ENCODE measurements at regions not wholly inside any gene's neighbourhood (a gene's known extent, or its start where the extent isn't known, plus 50 kb on each side); places are given as distances from the start of the nearest gene placed in this dataset.

GRCh38 chr1:170271430-170272161, 125.8 kb downstream of the NTMT2 start:
- no peak for DNase-seq

GRCh38 chr1:170273291-170274130, 127.8 kb downstream of the NTMT2 start:
- DNase-seq: peak; percentile 65

GRCh38 chr1:170274131-170274501, 128.4 kb downstream of the NTMT2 start:
- DNase-seq: no peak

- DNase-seq: no peak
These were observed 132.2 kb downstream of the NTMT2 start for GRCh38 chr1:170277985-170278384.

GRCh38 chr1:170284016-170284415, 138.3 kb downstream of the NTMT2 start:
- no peak for DNase-seq

- DNase-seq: peak; percentile 64
These were observed 138.8 kb downstream of the NTMT2 start for GRCh38 chr1:170284512-170284911.

- peak; percentile 58 for DNase-seq
These were observed 139.2 kb downstream of the NTMT2 start for GRCh38 chr1:170284951-170285350.

GRCh38 chr1:170288155-170288554, 142.4 kb downstream of the NTMT2 start:
- DNase-seq: no peak

- no peak for DNase-seq
These were observed 144.5 kb downstream of the NTMT2 start for GRCh38 chr1:170290276-170290675.

- peak; percentile 46 for DNase-seq
These were observed 145.2 kb downstream of the NTMT2 start for GRCh38 chr1:170290991-170291390.

GRCh38 chr1:170291516-170291915, 145.8 kb downstream of the NTMT2 start:
- peak; percentile 6 for DNase-seq

- no peak for DNase-seq
These were observed 150.5 kb downstream of the NTMT2 start for GRCh38 chr1:170296211-170296610.

GRCh38 chr1:170296642-170297041, 150.9 kb downstream of the NTMT2 start:
- no peak for DNase-seq

GRCh38 chr1:170301596-170301995, 155.8 kb downstream of the NTMT2 start:
- DNase-seq: no peak

GRCh38 chr1:170303034-170303433, 157.3 kb downstream of the NTMT2 start:
- no peak for DNase-seq

GRCh38 chr1:170305777-170306512, 160.2 kb downstream of the NTMT2 start:
- DNase-seq: no peak

- no peak for DNase-seq
These were observed 160.8 kb downstream of the NTMT2 start for GRCh38 chr1:170306513-170306910.

- DNase-seq: no peak
These were observed 161.2 kb downstream of the NTMT2 start for GRCh38 chr1:170306948-170307347.

- DNase-seq: no peak
These were observed 161.7 kb downstream of the NTMT2 start for GRCh38 chr1:170307426-170307825.

- peak; percentile 62 for DNase-seq
These were observed 163.7 kb downstream of the NTMT2 start for GRCh38 chr1:170309389-170310013.

- DNase-seq: no peak
These were observed 164.3 kb downstream of the NTMT2 start for GRCh38 chr1:170310014-170310405.

- DNase-seq: no peak
These were observed 165.2 kb downstream of the NTMT2 start for GRCh38 chr1:170310951-170311350.

- DNase-seq: no peak
These were observed 167.5 kb downstream of the NTMT2 start for GRCh38 chr1:170313306-170313705.
